Neutrophil (primary cell): ENCODE measurements at regions not wholly inside any gene's neighbourhood (a gene's known extent, or its start where the extent isn't known, plus 50 kb on each side); places are given as distances from the start of the nearest gene placed in this dataset.

Experiments used
- H3K27ac ChIP-seq: fragments of 200-600 bp; sonication (generic); 2 replicates; pipeline ENCODE4 v1.5.1; 2016; ENCODE audit warnings: mild to moderate bottlenecking, moderate library complexity
- H3K27me3 ChIP-seq: fragments of 200-600 bp; sonication (generic); 2 replicates; pipeline ENCODE4 v1.6.0; 2016; ENCODE audit warnings: mild to moderate bottlenecking
- H3K36me3 ChIP-seq: fragments of 200-600 bp; sonication (generic); 2 replicates; pipeline ENCODE4 v1.5.1; 2017
- H3K4me1 ChIP-seq, 2 experiments: fragments of 200-600 bp in 1 of 2; sonication (generic) in 1 of 2; 1 replicate in 1 of 2; 2 replicates in 1 of 2; pipeline versions ENCODE4 v1.5.1 to v1.6.1; 2013 to 2016; ENCODE audit warnings: low read depth in 1 of 2, low read length in 1 of 2, mild to moderate bottlenecking in 1 of 2, moderate library complexity in 1 of 2; ENCODE audit not compliant: control insufficient read depth in 1 of 2, insufficient read depth in 1 of 2
- H3K4me3 ChIP-seq, 2 experiments: fragments of 200-600 bp in 1 of 2; sonication (generic) in 1 of 2; 1 replicate in 1 of 2; 2 replicates in 1 of 2; pipeline ENCODE4 v1.5.1; 2013 to 2016; ENCODE audit warnings: low read depth in 1 of 2, low read length in 1 of 2, mild to moderate bottlenecking in 1 of 2, moderate library complexity in 1 of 2
- H3K9me3 ChIP-seq: fragments of 200-600 bp; sonication (generic); 2 replicates; pipeline ENCODE4 v1.5.1; 2016
- CTCF ChIP-seq: fragments of 200-600 bp; sonication (generic); IDR thresholded peaks from 2 replicates; pipeline ENCODE4 v1.5.1; 2016; ENCODE audit warnings: antibody characterized with exemption

- Histone ChIP-seq H3K4me1 (no peaks in the 10 kb centered on the region), H3K27me3 (peaks cover 24% of the 10 kb centered on the region), H3K27ac (no peak overlapping the region), H3K36me3 (no peaks in the 10 kb centered on the region), H3K4me3 (no peak overlapping the region), H3K9me3 (no peaks in the 10 kb centered on the region)
- no peak for TF ChIP-seq CTCF
These were observed 60.3 kb upstream of the SLC45A1 start for GRCh38 chr1:8257621-8258020.

GRCh38 chr1:8256321-8256720 lies 61.6 kb upstream of the SLC45A1 start:
- no peak overlapping the region for H3K4me3 ChIP-seq
- H3K4me1 ChIP-seq = no peaks in the 10 kb centered on the region
- no peaks in the 10 kb centered on the region for H3K36me3 ChIP-seq
- peaks cover 24% of the 10 kb centered on the region for H3K27me3 ChIP-seq
- no peaks in the 10 kb centered on the region for H3K9me3 ChIP-seq
- H3K27ac ChIP-seq = no peak overlapping the region
- TF ChIP-seq CTCF = no peak

DNA sequence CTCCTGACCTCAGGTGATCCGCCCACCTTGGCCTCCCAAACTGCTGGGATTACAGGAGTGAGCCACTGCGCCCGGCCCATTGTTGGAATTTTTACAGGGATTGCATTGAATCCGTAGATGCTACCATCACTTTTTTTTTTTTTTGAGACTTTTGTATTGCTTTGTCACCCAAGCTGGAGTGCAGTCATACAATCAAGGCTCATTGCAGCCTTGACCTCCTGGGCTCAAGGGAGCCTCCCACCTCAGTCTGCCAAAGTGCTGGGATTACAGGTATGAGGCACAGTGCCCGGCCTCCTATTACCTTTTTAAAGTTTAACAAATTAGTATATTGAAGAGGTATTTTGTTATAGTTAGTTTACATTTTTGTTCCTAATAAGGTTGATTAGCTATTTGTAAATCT lies 62.2 kb upstream of the SLC45A1 start:
- Histone ChIP-seq H3K9me3 (no peaks in the 10 kb centered on the region), H3K27ac (no peak overlapping the region), H3K4me3 (no peak overlapping the region), H3K36me3 (no peaks in the 10 kb centered on the region), H3K4me1 (no peaks in the 10 kb centered on the region), H3K27me3 (peaks cover 26% of the 10 kb centered on the region)
- no peak for TF ChIP-seq CTCF

GRCh38 chr1:8252266-8252951 lies 65.5 kb upstream of the SLC45A1 start:
- H3K36me3 ChIP-seq = no peaks in the 10 kb centered on the region
- TF ChIP-seq CTCF = no peak
- no peaks in the 10 kb centered on the region for H3K9me3 ChIP-seq

DNA sequence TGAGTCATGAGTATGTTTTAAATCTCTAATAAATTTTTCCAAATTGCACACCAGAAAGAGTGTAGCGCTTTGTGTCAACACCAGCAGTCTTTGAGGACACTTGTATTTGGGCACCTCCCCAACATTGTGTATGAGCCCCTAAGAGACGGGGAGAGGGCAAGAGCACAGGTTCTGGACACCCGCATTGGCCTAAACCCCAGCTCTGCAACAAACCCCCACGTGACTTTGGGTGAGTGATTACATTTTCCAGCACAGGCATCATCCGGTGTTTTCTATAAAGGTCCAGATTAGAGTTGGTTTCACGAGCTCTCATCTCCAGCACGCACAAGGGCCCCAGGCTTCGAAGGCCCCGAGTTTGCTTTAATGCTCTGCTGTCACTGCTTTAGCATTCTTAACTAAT lies 66.3 kb upstream of the SLC45A1 start:
- TF ChIP-seq CTCF = no peak
- Histone ChIP-seq H3K27me3 (peaks cover 15% of the 10 kb centered on the region), H3K4me3 (no peak overlapping the region), H3K4me1 (no peaks in the 10 kb centered on the region), H3K36me3 (no peaks in the 10 kb centered on the region), H3K9me3 (no peaks in the 10 kb centered on the region), H3K27ac (no peak overlapping the region)

More at GRCh38 chr1:8252266-8252951, 65.5 kb upstream of the SLC45A1 start:
- Histone ChIP-seq H3K27ac (no peak overlapping the region), H3K4me1 (no peaks in the 10 kb centered on the region), H3K4me3 (no peak overlapping the region), H3K27me3 (peaks cover 23% of the 10 kb centered on the region)
